GM21390 (cell line): ENCODE measurements at regions not wholly inside any gene's neighbourhood (a gene's known extent, or its start where the extent isn't known, plus 50 kb on each side); places are given as distances from the start of the nearest gene placed in this dataset.

ENCODE experiments used
- ATAC-seq: cut with Tn5 transposase; IDR thresholded peaks from one replicate; pipeline ENCODE4 v1.9.1; 2021; ENCODE audit not compliant: unreplicated experiment

- no peak for ATAC-seq
Measured at GRCh38 chr6:130314271-130314670, 51.5 kb upstream of the TMEM200A start.

GRCh38 chr6:130313206-130313605, 52.6 kb upstream of the TMEM200A start:
- no peak for ATAC-seq

GRCh38 chr6:130309028-130309427, 56.8 kb upstream of the TMEM200A start:
- ATAC-seq: no peak

GRCh38 chr6:130307752-130308361, 58.0 kb upstream of the TMEM200A start:
- ATAC-seq: no peak

- no peak for ATAC-seq
Measured at GRCh38 chr6:130306377-130306776, 59.4 kb upstream of the TMEM200A start.

GRCh38 chr6:130303431-130303830, 62.4 kb upstream of the TMEM200A start:
- no peak for ATAC-seq

GRCh38 chr6:130298258-130298657, 67.6 kb upstream of the TMEM200A start:
- no peak for ATAC-seq

- no peak for ATAC-seq
Measured at GRCh38 chr6:130296854-130297253, 69.0 kb upstream of the TMEM200A start.

- no peak for ATAC-seq
Measured at GRCh38 chr6:130293800-130294199, 71.0 kb upstream of the SAMD3 start.

GRCh38 chr6:130288065-130288464, 65.3 kb upstream of the SAMD3 start:
- no peak for ATAC-seq

- ATAC-seq: peak; percentile 83
Measured at GRCh38 chr6:130282234-130282995, 59.7 kb upstream of the SAMD3 start.

GRCh38 chr6:130276507-130276906, 53.8 kb upstream of the SAMD3 start:
- ATAC-seq: no peak

GRCh38 chr6:130274007-130274406, 51.3 kb upstream of the SAMD3 start:
- ATAC-seq: no peak
